Stimulated activated CD4-positive, alpha-beta T cell treated with anti-CD3 and anti-CD28 coated beads, Interleukin-4, amount 100 ng/mL, for 24 hours (primary cell): ENCODE measurements at regions not wholly inside any gene's neighbourhood (a gene's known extent, or its start where the extent isn't known, plus 50 kb on each side); places are given as distances from the start of the nearest gene placed in this dataset.

ENCODE experiments used
- DNase-seq: peaks from one replicate; pipeline ENCODE4 v3.0.0-alpha.2; 2020

- no peak for DNase-seq
Observed at GRCh38 chr17:71376933-71377332, 743.9 kb upstream of the SOX9 start.

- no peak for DNase-seq
Observed at GRCh38 chr17:71378036-71378435, 742.8 kb upstream of the SOX9 start.

- DNase-seq: no peak
Observed at GRCh38 chr17:71378741-71379140, 742.1 kb upstream of the SOX9 start.

GRCh38 chr17:71379512-71379911 lies 741.3 kb upstream of the SOX9 start:
- DNase-seq: no peak

- no peak for DNase-seq
Observed at GRCh38 chr17:71380535-71380934, 740.3 kb upstream of the SOX9 start.

- DNase-seq: no peak
Observed at GRCh38 chr17:71380936-71381335, 739.9 kb upstream of the SOX9 start.

GRCh38 chr17:71383091-71383490 lies 737.7 kb upstream of the SOX9 start:
- no peak for DNase-seq

- no peak for DNase-seq
Observed at GRCh38 chr17:71387456-71387855, 733.4 kb upstream of the SOX9 start.

- no peak for DNase-seq
Observed at GRCh38 chr17:71392715-71393567, 727.9 kb upstream of the SOX9 start.

- no peak for DNase-seq
Observed at GRCh38 chr17:71395901-71396300, 724.9 kb upstream of the SOX9 start.

GRCh38 chr17:71396711-71397110 lies 724.1 kb upstream of the SOX9 start:
- DNase-seq: no peak

GRCh38 chr17:71398025-71398424 lies 722.8 kb upstream of the SOX9 start:
- no peak for DNase-seq

- no peak for DNase-seq
Observed at GRCh38 chr17:71398800-71399219, 722.0 kb upstream of the SOX9 start.

- DNase-seq: no peak
Observed at GRCh38 chr17:71399221-71399620, 721.6 kb upstream of the SOX9 start.

- no peak for DNase-seq
Observed at GRCh38 chr17:71399649-71400048, 721.2 kb upstream of the SOX9 start.

GRCh38 chr17:71402007-71402406 lies 718.8 kb upstream of the SOX9 start:
- no peak for DNase-seq

- no peak for DNase-seq
Observed at GRCh38 chr17:71402661-71403141, 718.1 kb upstream of the SOX9 start.

GRCh38 chr17:71405101-71405500 lies 715.7 kb upstream of the SOX9 start:
- DNase-seq: no peak

GRCh38 chr17:71407981-71408380 lies 712.8 kb upstream of the SOX9 start:
- DNase-seq: no peak

GRCh38 chr17:71409137-71409536 lies 711.7 kb upstream of the SOX9 start:
- DNase-seq: no peak

- DNase-seq: no peak
Observed at GRCh38 chr17:71409712-71410111, 711.1 kb upstream of the SOX9 start.

GRCh38 chr17:71412803-71413202 lies 708.0 kb upstream of the SOX9 start:
- DNase-seq: no peak

- no peak for DNase-seq
Observed at GRCh38 chr17:71413935-71414334, 706.9 kb upstream of the SOX9 start.

GRCh38 chr17:71417142-71417541 lies 703.7 kb upstream of the SOX9 start:
- DNase-seq: no peak

GRCh38 chr17:71422968-71423367 lies 697.9 kb upstream of the SOX9 start:
- DNase-seq: no peak
